HS-27A (cell line): ENCODE measurements at regions not wholly inside any gene's neighbourhood (a gene's known extent, or its start where the extent isn't known, plus 50 kb on each side); places are given as distances from the start of the nearest gene placed in this dataset.
"Not testable (repeated sequence)": the region's sequence is repeated elsewhere in the genome, so short reads cannot be mapped to it uniquely, and the experiment has no call there.

Source experiments
- DNase-seq: peaks from one replicate; pipeline ENCODE4 v3.0.0-alpha.2; 2012; ENCODE audit warnings: low read depth, missing footprints

DNA sequence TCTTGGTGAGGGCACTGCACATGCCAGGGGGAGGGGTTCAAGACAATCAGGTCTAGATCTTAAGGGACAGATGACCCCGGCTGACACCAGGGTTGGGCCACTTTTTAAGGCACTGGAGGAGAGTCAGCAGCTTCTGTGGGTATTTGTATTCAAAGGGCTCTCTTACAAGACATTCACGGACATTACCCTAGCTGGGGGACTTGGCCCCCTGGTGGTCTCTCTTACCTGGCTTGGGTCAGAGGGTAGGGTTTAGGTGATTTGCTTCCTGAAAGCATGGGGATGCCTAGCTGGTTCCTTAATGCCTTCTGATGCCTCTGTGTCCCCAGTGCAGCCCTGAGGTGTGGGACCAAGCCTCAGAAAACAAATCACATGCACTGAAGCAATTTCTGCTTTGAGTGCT lies 354.7 kb downstream of the CDC5L start:
- no peak for DNase-seq

DNA sequence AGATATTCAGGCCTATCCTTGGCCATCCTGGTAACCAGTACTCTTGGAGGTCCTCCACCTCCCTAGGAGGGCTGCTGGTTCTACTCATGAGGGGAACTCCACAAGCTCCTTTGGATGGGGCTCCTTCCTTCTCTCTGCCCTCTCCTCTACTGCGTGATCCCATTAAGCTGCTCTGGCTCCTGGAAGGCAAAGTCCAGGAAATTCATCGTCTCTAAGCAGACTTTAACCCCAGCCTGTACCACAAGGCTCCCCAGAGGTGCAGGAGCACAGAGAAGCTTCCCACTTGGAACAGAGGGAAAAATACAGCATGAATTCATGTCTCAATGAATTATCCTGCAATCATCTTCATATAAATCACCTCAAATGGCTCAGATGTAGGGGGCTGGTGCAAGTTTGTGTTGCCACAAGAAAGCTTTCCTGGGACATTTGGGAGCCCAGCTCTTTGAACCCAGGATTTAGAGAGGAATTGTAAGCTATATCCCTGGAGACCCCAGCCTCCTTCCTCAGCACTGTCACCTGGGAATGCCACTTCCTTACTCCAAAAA lies 355.4 kb downstream of the CDC5L start:
- no peak for DNase-seq

DNA sequence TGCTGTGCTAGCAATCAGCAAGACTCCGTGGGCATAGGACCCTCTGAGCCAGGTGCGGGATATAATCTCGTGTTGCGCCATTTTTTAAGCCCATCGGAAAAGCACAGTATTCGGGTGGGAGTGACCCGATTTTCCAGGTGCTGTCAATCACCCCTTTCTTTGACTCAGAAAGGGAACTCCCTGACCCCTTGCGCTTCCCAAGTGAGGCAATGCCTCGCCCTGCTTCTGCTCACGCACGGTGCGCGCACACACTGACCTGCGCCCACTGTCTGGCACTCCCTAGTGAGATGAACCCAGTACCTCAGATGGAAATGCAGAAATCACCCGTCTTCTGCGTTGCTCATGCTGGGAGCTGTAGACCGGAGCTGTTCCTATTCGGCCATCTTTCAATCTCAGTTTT lies 372.6 kb downstream of the CDC5L start:
- not testable (repeated sequence) for DNase-seq

DNA sequence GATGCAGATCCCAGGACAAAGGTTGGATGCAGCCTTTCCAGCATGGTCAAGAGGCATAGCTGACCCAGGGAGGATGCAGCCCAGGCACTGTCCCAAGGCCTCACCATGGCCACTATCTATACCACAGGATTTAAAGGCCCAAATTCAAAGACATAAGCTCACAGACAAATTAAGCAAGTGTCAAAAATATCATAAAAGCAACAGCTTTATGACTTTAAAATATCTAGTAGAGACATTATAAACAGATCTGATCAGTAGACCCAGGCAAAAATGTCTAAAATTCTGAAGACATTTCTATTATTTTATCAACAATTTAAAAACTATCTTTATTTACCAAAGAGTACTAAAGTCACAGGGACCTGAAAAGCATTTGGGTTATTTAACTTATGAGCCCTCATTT lies 373.5 kb downstream of the CDC5L start:
- DNase-seq = no peak

DNA sequence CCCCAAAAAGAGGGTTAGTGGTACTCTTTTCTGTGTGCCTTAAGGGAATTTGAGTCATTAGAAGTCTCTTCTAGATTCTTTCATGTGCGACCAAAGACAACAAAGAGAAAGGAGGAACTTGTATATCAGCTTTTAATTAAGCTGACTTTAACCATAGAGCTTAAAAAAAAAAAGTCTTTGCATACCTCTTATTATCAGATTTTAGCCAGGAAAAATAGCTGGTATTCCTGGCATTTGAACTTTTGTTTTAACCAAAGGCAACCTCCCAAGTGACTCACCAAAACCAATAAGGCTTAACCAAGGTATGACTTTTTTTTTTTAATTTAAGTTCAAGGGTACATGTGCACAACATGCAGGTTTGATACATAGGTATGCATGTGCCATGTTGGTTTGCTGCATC lies 375.0 kb downstream of the CDC5L start:
- no peak for DNase-seq

DNA sequence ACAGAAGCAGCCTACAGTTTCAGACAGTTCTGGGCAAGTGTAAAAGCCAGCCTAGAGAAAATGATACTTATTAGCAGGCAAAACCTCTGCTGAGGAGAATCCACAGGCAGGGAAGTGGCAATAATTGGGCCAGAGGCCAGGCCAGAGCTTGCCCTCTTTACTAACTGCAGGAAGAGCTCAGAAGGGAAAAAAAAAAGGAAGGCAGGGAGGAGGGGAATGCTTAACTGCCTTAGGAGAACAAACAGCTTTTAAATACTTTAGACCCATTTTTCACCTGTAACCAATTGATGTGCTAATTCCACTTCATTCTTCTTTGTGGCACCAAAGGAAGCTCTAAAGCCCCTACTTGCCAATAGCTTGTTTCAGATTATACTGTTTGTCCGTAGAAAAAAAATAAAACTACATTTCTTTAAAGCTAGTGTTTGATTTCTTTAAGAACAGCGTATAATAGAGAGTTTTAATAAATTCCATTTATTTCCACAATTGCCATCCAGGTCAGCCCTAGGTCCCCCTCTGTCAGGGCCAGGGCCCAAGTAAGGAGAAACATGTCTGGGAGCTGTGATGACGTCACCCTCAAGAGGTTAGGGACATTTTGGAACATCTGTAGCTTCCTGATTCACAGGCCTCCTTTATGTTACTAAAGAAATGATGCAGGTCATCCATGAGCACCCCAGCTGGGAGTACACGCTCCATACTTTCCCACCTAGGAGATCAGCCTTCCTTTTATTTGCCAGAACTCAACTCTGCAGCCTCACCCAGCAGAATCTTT lies 384.3 kb downstream of the CDC5L start:
- DNase-seq = no peak

DNA sequence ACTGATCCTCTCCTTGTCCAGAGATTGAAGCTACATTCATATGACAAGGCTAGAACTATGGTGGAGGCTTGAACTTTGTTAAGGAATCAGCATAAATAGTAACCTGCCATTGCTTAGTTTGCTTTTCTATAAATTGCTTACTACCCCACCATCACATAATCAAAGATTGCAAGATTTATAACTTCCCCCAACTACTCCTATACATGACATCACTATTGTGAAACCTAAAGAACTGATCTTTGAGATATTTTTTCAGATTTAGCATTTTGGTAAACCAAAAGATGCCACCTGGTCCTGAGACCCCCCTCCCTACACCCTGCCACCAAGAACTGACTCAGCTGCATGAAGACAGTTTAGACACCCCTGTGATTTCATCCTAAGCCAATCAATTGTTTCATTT lies 385.3 kb downstream of the CDC5L start:
- DNase-seq = no peak

DNA sequence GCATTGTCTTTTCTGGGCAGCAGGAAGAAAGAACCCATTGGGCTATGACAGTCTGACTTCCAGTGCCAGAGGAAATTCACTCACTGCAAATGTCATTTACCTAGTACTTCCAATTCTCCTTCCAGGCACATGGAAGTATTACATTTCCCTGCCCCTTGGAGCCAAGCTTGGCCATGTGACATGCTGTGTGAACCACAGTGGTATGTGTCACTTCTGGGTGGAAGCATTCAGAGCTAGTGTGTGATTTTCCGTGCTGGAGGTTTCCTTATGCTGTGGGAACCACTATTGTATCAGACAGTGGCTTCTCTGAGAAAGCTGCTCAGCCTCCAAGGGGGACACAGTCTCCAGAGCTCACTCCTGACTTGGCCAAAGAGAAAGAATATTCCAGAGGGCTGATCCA lies 387.6 kb downstream of the CDC5L start:
- DNase-seq = no peak

DNA sequence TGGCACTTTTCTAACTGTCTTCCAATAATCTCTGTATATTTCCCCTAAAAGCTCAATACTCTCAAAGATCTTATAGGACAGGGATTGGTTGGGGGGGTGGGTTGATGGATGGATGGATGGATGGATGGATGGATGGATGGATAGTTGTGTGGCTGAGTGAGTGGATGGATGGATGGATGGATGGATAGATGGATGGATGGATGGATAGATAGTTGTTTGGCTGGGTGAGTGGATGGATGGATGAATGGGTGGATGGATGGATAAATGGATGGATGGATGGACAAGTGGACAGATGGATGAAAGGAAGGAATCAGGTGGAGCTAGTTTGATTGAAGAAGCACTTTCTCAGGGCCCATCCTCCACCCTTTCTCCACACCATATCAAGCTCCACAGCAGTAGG lies 388.8 kb downstream of the CDC5L start:
- DNase-seq = no peak

DNA sequence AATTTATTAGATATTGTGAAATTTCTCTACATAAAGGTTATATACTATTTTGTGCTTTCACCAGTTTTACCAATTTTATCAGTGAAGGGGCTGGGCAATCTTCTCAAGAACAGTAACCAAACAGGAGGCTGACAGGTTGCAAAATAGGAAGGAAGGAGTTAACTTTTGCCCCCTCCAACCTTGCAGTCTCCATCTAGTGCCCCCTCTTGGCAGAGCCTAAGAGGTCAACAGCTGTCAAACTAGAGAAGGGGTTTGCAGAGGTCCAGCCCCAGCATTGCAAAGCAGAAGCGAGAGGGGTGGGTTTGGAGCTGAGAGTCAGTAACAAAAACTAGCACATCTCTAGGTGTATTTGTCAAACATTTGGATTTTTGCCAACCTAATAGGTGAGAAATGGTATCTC lies 391.0 kb downstream of the CDC5L start:
- DNase-seq = no peak
